B cell (primary cell): ENCODE measurements at regions not wholly inside any gene's neighbourhood (a gene's known extent, or its start where the extent isn't known, plus 50 kb on each side); places are given as distances from the start of the nearest gene placed in this dataset.

ENCODE experiments used
- CTCF ChIP-seq: fragments of 200-600 bp; IDR thresholded peaks from one replicate; pipeline ENCODE4 v1.8.0; 2022; ENCODE audit warnings: antibody characterized with exemption, mild to moderate bottlenecking
- EZH2 ChIP-seq: IDR thresholded peaks from 2 replicates; pipeline ENCODE4 v1.6.1; 2012; ENCODE audit warnings: borderline replicate concordance, low read depth, mild to moderate bottlenecking, moderate library complexity, low read length; ENCODE audit not compliant: insufficient read depth, poor library complexity, severe bottlenecking

- TF ChIP-seq CTCF = no peak
- no peak for TF ChIP-seq EZH2
Observed at GRCh38 chr6:90709431-90709996, 122.6 kb upstream of the MAP3K7 start.
